ENCODE measurements at regions not wholly inside any gene's neighbourhood (a gene's known extent, or its start where the extent isn't known, plus 50 kb on each side); places are given as distances from the start of the nearest gene placed in this dataset.
"Not testable (repeated sequence)": the region's sequence is repeated elsewhere in the genome, so short reads cannot be mapped to it uniquely, and the experiment has no call there.

DNA sequence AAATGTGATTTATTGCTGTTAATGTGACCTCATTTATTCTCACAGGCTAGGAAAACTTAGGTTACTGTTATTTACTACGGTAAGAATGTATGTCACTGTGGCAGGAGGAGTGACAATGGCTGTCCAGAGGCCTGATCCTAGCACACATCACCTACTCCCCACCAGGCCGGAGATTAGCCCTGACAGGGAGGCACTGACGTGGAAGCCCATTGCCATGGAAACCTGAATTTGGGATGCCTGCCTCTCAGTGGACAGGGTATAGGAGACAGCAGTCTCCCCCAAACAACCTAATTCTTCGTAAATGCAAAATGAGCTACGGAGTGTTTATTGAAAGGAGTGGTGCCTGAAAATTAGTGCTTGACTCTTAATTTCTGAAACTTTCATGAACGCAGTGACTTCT, 87.6 kb upstream of the SMARCA2 start:
- no peaks in the 10 kb centered on the region for H4K20me1 ChIP-seq (ENCODE audit: control insufficient read depth, extremely low read depth, insufficient read depth, low read length)
- H3K27me3 ChIP-seq (ENCODE audit: control insufficient read depth, insufficient read depth, low read length), result no peaks in the 10 kb centered on the region

DNA sequence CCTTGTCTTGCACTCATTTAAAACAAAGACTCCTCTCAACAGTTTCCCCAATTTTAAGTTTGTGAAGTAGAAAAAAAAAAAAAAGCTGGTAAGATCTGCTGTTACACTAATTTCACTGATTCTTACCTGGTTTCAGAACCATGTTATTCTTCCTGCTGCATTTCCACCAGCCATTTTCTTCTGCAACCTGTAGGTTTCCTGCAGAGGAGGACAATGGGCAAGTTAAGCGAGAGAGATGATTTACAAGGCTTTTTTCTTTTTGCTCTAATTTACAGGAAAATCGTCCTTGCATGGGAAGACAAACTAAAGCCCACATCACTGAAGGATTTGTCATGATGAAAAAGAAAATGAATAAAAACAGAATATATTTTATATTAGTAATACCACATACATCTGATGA, 86.0 kb upstream of the SMARCA2 start:
- Histone ChIP-seq H3K9ac (ENCODE audit: insufficient read depth, low read length) (no peak overlapping the region), H3K4me1 (ENCODE audit: control insufficient read depth, extremely low read depth, insufficient read depth, low read length) (no peaks in the 10 kb centered on the region), H3K36me3 (ENCODE audit: control insufficient read depth, insufficient read depth, low read length) (no peaks in the 10 kb centered on the region), H2AFZ (ENCODE audit: low read length) (no peak overlapping the region), H3K27me3 (ENCODE audit: control insufficient read depth, insufficient read depth, low read length) (no peaks in the 10 kb centered on the region), H3K4me2 (ENCODE audit: extremely low read depth, insufficient read depth, low read length) (no peak overlapping the region), H3K27ac (ENCODE audit: insufficient read depth, low read length) (no peak overlapping the region), H3K4me3 (replicated peaks in 1 of 4; ENCODE audit: control extremely low read depth in 1 of 4, insufficient read depth in 1 of 4, low read depth in 3 of 4, low read length in 4 of 4) (no peak overlapping the region), H4K20me1 (ENCODE audit: control insufficient read depth, extremely low read depth, insufficient read depth, low read length) (no peaks in the 10 kb centered on the region), H3K79me2 (ENCODE audit: control insufficient read depth, insufficient read depth, low read length) (no peaks in the 10 kb centered on the region), H3K9me3 (ENCODE audit: control insufficient read depth, insufficient read depth, low read depth, low read length) (no peaks in the 10 kb centered on the region)
- TF ChIP-seq CTCF (conservative IDR thresholded peaks at IDR 0.05 in 1 of 2, IDR thresholded peaks at IDR 0.05 in 1 of 2; ENCODE audit: low read depth in 1 of 2, low read length in 2 of 2), result no peak
- no peak for TF ChIP-seq EZH2 (IDR thresholded peaks at IDR 0.05; ENCODE audit: low read length, missing control alignments)
- DNase-seq (ENCODE audit: low read depth in 2 of 2), result no peak

More for the DNA sequence above, 87.6 kb upstream of the SMARCA2 start:
- no peaks in the 10 kb centered on the region for H3K36me3 ChIP-seq (ENCODE audit: control insufficient read depth, insufficient read depth, low read length)
- H3K4me2 ChIP-seq (ENCODE audit: extremely low read depth, insufficient read depth, low read length), result no peak overlapping the region
- no peak overlapping the region for H3K9ac ChIP-seq (ENCODE audit: insufficient read depth, low read length)
- no peak overlapping the region for H3K27ac ChIP-seq (ENCODE audit: insufficient read depth, low read length)
- no peak for DNase-seq (ENCODE audit: low read depth in 2 of 2)
- no peak overlapping the region for H2AFZ ChIP-seq (ENCODE audit: low read length)
- TF ChIP-seq CTCF (conservative IDR thresholded peaks at IDR 0.05 in 1 of 2, IDR thresholded peaks at IDR 0.05 in 1 of 2; ENCODE audit: low read depth in 1 of 2, low read length in 2 of 2) (no peak), EZH2 (IDR thresholded peaks at IDR 0.05; ENCODE audit: low read length, missing control alignments) (no peak)
- no peaks in the 10 kb centered on the region for H3K79me2 ChIP-seq (ENCODE audit: control insufficient read depth, insufficient read depth, low read length)
- H3K4me3 ChIP-seq (replicated peaks in 1 of 4; ENCODE audit: control extremely low read depth in 1 of 4, insufficient read depth in 1 of 4, low read depth in 3 of 4, low read length in 4 of 4), result no peak overlapping the region
- no peaks in the 10 kb centered on the region for H3K4me1 ChIP-seq (ENCODE audit: control insufficient read depth, extremely low read depth, insufficient read depth, low read length)
- H3K9me3 ChIP-seq (ENCODE audit: control insufficient read depth, insufficient read depth, low read depth, low read length), result no peaks in the 10 kb centered on the region

- Histone ChIP-seq H3K27ac (ENCODE audit: insufficient read depth, low read length) (no peak overlapping the region), H3K9ac (ENCODE audit: insufficient read depth, low read length) (no peak overlapping the region), H3K4me3 (replicated peaks in 1 of 4; ENCODE audit: control extremely low read depth in 1 of 4, insufficient read depth in 1 of 4, low read depth in 3 of 4, low read length in 4 of 4) (no peak overlapping the region), H3K4me2 (ENCODE audit: extremely low read depth, insufficient read depth, low read length) (no peak overlapping the region), H3K4me1 (ENCODE audit: control insufficient read depth, extremely low read depth, insufficient read depth, low read length) (no peaks in the 10 kb centered on the region), H3K79me2 (ENCODE audit: control insufficient read depth, insufficient read depth, low read length) (no peaks in the 10 kb centered on the region), H3K9me3 (ENCODE audit: control insufficient read depth, insufficient read depth, low read depth, low read length) (no peaks in the 10 kb centered on the region), H3K27me3 (ENCODE audit: control insufficient read depth, insufficient read depth, low read length) (no peaks in the 10 kb centered on the region), H3K36me3 (ENCODE audit: control insufficient read depth, insufficient read depth, low read length) (no peaks in the 10 kb centered on the region), H4K20me1 (ENCODE audit: control insufficient read depth, extremely low read depth, insufficient read depth, low read length) (no peaks in the 10 kb centered on the region), H2AFZ (ENCODE audit: low read length) (no peak overlapping the region)
- TF ChIP-seq EZH2 (IDR thresholded peaks at IDR 0.05; ENCODE audit: low read length, missing control alignments) (no peak), CTCF (conservative IDR thresholded peaks at IDR 0.05 in 1 of 2, IDR thresholded peaks at IDR 0.05 in 1 of 2; ENCODE audit: low read depth in 1 of 2, low read length in 2 of 2) (no peak)
- no peak for DNase-seq (ENCODE audit: low read depth in 2 of 2)
Observed at GRCh38 chr9:1929722-1930244, 85.4 kb upstream of the SMARCA2 start.

DNA sequence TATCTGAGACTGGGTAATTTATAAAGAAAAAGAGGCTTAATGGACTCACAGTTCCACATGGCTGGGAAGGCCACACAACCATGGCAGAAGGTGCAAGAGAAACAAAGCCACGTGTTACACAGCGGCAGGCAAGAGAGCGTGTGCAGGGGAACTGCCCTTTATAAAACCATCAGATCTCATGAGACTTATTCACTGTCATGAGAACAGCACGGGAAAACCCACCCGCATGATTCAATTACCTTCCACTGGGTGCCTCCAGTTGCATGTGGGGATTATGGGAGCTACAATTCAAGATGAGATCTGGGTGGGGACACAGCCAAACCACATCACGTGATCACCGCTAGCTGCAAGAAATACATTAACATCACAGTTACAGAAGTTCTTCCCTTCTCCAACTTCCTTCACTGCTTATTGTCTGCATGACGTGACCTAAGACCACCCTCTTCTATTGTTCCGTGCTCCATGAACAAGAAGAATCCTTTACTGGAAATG, 84.9 kb upstream of the SMARCA2 start:
- H3K9me3 ChIP-seq (ENCODE audit: control insufficient read depth, insufficient read depth, low read depth, low read length); H3K4me2 ChIP-seq (ENCODE audit: extremely low read depth, insufficient read depth, low read length); H3K36me3 ChIP-seq (ENCODE audit: control insufficient read depth, insufficient read depth, low read length); H3K9ac ChIP-seq (ENCODE audit: insufficient read depth, low read length); H3K4me3 ChIP-seq (replicated peaks in 1 of 4; ENCODE audit: control extremely low read depth in 1 of 4, insufficient read depth in 1 of 4, low read depth in 3 of 4, low read length in 4 of 4); H3K27me3 ChIP-seq (ENCODE audit: control insufficient read depth, insufficient read depth, low read length); H3K79me2 ChIP-seq (ENCODE audit: control insufficient read depth, insufficient read depth, low read length); H4K20me1 ChIP-seq (ENCODE audit: control insufficient read depth, extremely low read depth, insufficient read depth, low read length); H2AFZ ChIP-seq (ENCODE audit: low read length); H3K4me1 ChIP-seq (ENCODE audit: control insufficient read depth, extremely low read depth, insufficient read depth, low read length); H3K27ac ChIP-seq (ENCODE audit: insufficient read depth, low read length); DNase-seq (ENCODE audit: low read depth in 2 of 2): not testable (repeated sequence)

All from fibroblast of lung (primary cell).